ENCODE measurements at regions not wholly inside any gene's neighbourhood (a gene's known extent, or its start where the extent isn't known, plus 50 kb on each side); places are given as distances from the start of the nearest gene placed in this dataset.

GRCh38 chr13:59566561-59566960 lies 597.2 kb downstream of the DIAPH3 start:
- TF ChIP-seq EZH2phosphoT487 (IDR thresholded peaks at IDR 0.05; ENCODE audit: borderline replicate concordance, low read length), result no peak
- no peak for TF ChIP-seq CTCF (IDR thresholded peaks at IDR 0.05; ENCODE audit: low read depth, low read length, poor library complexity, severe bottlenecking)

Data from DOHH2 (cell line).